A673 (cell line): ENCODE measurements at regions not wholly inside any gene's neighbourhood (a gene's known extent, or its start where the extent isn't known, plus 50 kb on each side); places are given as distances from the start of the nearest gene placed in this dataset.

Source experiments
- EZH2 ChIP-seq: fragments of 200-600 bp; sonication (generic); IDR thresholded peaks from 2 replicates; pipeline ENCODE4 v1.6.1; 2017; ENCODE audit warnings: borderline replicate concordance, low read depth, mild to moderate bottlenecking, mixed read lengths, antibody characterized with exemption, low read length; ENCODE audit not compliant: poor library complexity, severe bottlenecking
- TF ChIP-seq, protein P1 (sequence below): fragments of 300-800, 200-600 bp; sonication (generic); conservative IDR thresholded peaks from 2 replicates; pipeline ENCODE4 v1.5.1; 2017; ENCODE audit warnings: low read depth, mild to moderate bottlenecking, antibody characterized with exemption, low read length, moderate library complexity, mixed read lengths

DNA sequence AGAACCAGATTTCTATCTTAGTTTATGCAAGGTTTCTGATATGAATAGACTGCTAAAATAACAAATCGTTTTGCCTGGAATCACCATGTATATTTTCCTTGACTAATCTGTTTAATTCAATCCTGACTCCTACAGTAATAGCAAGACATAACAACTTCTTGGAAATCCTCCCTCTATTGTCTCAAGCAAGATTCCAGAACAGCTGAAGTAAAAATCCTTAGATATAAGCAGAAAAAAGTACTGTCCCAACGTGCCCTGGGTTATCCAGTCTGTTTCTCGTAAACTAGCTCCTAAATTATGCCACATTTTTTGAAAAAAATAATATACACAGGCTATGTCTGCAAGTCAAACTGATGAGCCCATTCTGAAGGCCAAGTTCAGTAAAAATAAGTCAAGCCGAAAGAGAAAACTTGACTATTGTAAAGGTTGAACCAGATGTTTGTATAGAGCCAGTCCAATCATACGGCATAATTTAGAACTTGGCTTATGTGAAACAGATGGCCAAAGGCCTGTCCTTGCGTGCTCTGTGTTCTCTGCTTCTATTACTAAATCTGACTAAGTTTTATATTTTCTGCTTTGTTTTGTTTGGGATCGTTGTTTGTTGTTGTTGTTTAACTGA, 341.6 kb upstream of the NRSN1 start:
- TF ChIP-seq, protein P1, sequence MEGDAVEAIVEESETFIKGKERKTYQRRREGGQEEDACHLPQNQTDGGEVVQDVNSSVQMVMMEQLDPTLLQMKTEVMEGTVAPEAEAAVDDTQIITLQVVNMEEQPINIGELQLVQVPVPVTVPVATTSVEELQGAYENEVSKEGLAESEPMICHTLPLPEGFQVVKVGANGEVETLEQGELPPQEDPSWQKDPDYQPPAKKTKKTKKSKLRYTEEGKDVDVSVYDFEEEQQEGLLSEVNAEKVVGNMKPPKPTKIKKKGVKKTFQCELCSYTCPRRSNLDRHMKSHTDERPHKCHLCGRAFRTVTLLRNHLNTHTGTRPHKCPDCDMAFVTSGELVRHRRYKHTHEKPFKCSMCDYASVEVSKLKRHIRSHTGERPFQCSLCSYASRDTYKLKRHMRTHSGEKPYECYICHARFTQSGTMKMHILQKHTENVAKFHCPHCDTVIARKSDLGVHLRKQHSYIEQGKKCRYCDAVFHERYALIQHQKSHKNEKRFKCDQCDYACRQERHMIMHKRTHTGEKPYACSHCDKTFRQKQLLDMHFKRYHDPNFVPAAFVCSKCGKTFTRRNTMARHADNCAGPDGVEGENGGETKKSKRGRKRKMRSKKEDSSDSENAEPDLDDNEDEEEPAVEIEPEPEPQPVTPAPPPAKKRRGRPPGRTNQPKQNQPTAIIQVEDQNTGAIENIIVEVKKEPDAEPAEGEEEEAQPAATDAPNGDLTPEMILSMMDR: no peak
- no peak for TF ChIP-seq EZH2
